ENCODE measurements at regions not wholly inside any gene's neighbourhood (a gene's known extent, or its start where the extent isn't known, plus 50 kb on each side); places are given as distances from the start of the nearest gene placed in this dataset.
"Not testable (repeated sequence)": the region's sequence is repeated elsewhere in the genome, so short reads cannot be mapped to it uniquely, and the experiment has no call there.

- DNase-seq: peak; percentile 5
These were observed 302.4 kb upstream of the FAM174A start for GRCh38 chr5:100232736-100233135.

GRCh38 chr5:100188778-100189177 lies 346.4 kb upstream of the FAM174A start:
- no peak for DNase-seq

GRCh38 chr5:100188339-100188738 lies 346.8 kb upstream of the FAM174A start:
- no peak for DNase-seq

GRCh38 chr5:100186181-100186580 lies 349.0 kb upstream of the FAM174A start:
- no peak for DNase-seq

- DNase-seq: no peak
These were observed 352.8 kb upstream of the FAM174A start for GRCh38 chr5:100182402-100182801.

GRCh38 chr5:100175346-100175745 lies 359.8 kb upstream of the FAM174A start:
- DNase-seq: no peak

- DNase-seq: no peak
These were observed 369.9 kb upstream of the FAM174A start for GRCh38 chr5:100165309-100165708.

GRCh38 chr5:100161868-100162267 lies 373.3 kb upstream of the FAM174A start:
- no peak for DNase-seq

- no peak for DNase-seq
These were observed 378.1 kb upstream of the FAM174A start for GRCh38 chr5:100157066-100157465.

- DNase-seq: no peak
These were observed 386.9 kb upstream of the FAM174A start for GRCh38 chr5:100148239-100148638.

- DNase-seq: no peak
These were observed 392.6 kb upstream of the FAM174A start for GRCh38 chr5:100142607-100143006.

- DNase-seq: no peak
These were observed 404.0 kb upstream of the FAM174A start for GRCh38 chr5:100131161-100131560.

- no peak for DNase-seq
These were observed 404.9 kb upstream of the FAM174A start for GRCh38 chr5:100130307-100130706.

- no peak for DNase-seq
These were observed 415.3 kb upstream of the FAM174A start for GRCh38 chr5:100119903-100120302.

- DNase-seq: no peak
These were observed 424.7 kb upstream of the FAM174A start for GRCh38 chr5:100110497-100110896.

GRCh38 chr5:100108883-100109282 lies 426.3 kb upstream of the FAM174A start:
- no peak for DNase-seq

GRCh38 chr5:100103592-100104119 lies 431.5 kb upstream of the FAM174A start:
- DNase-seq: not testable (repeated sequence)

- not testable (repeated sequence) for DNase-seq
These were observed 433.7 kb upstream of the FAM174A start for GRCh38 chr5:100101466-100101865.

GRCh38 chr5:100096328-100096727 lies 438.8 kb upstream of the FAM174A start:
- not testable (repeated sequence) for DNase-seq

- DNase-seq: not testable (repeated sequence)
These were observed 454.5 kb upstream of the FAM174A start for GRCh38 chr5:100080703-100081102.

- DNase-seq: not testable (repeated sequence)
These were observed 456.0 kb upstream of the FAM174A start for GRCh38 chr5:100079163-100079562.

- not testable (repeated sequence) for DNase-seq
These were observed 469.2 kb upstream of the FAM174A start for GRCh38 chr5:100066020-100066419.

- DNase-seq: no peak
These were observed 491.7 kb upstream of the FAM174A start for GRCh38 chr5:100043475-100043874.

- no peak for DNase-seq
These were observed 508.6 kb upstream of the FAM174A start for GRCh38 chr5:100026606-100027005.

- DNase-seq: no peak
These were observed 511.6 kb upstream of the FAM174A start for GRCh38 chr5:100023536-100023935.

Data from renal pelvis (tissue), 1 donor.